GM18870 (cell line): ENCODE measurements at regions not wholly inside any gene's neighbourhood (a gene's known extent, or its start where the extent isn't known, plus 50 kb on each side); places are given as distances from the start of the nearest gene placed in this dataset.

ENCODE experiments used
- ATAC-seq: cut with Tn5 transposase; IDR thresholded peaks from one replicate; pipeline ENCODE4 v1.9.1; 2021; ENCODE audit warnings: moderate library complexity; ENCODE audit not compliant: unreplicated experiment

- ATAC-seq = peak; percentile 58
Observed at GRCh38 chr5:146254223-146254622, 50.8 kb downstream of the RBM27 start.

DNA sequence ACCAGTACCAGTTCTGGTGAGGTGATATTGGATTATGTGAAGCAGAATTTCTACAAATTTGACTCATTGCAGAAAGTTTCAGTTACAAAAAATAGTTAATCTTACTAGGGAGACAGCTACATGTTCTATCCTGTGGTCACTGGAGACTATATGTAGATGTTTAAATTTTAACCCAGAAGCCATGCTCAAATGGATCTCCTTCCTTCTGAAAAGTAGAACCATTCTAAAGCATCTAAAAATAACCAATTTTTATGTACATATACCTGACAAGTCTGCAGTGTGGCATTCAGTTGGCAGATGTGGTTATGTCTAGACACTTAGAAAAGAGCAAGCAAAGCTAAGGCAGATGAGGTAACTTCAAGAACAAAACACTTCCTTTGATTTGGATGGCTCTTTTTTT, 65.5 kb upstream of the POU4F3 start:
- peak; percentile 63 for ATAC-seq

- no peak for ATAC-seq
Observed at GRCh38 chr5:146283344-146283761, 55.3 kb upstream of the POU4F3 start.

- no peak for ATAC-seq
Observed at GRCh38 chr5:146284016-146284415, 54.6 kb upstream of the POU4F3 start.
